ENCODE measurements at regions not wholly inside any gene's neighbourhood (a gene's known extent, or its start where the extent isn't known, plus 50 kb on each side); places are given as distances from the start of the nearest gene placed in this dataset.

DNA sequence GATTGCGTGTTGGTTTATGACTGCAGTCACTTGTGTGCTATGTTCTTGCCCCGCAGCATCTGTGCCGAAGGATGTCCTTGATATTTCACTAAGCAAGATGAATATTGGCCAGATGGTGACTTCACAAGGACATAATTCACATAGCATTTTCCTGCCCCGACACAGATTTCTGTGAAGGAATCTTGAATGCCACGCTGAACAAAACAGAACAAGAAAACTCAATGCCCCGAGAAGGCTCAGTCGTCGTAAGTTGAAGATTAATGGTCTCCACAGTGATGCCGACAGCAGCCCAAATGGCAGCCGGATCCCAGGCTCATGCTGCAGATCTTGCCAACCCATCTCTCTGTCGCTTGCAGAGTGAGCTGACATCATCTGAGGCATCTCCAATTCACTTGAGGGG lies 145.9 kb downstream of the CPEB2 start:
- H2AFZ ChIP-seq (ENCODE audit: insufficient read depth, low read depth, low read length, poor library complexity, severe bottlenecking), result no peak overlapping the region
- no peak for TF ChIP-seq CTCF (IDR thresholded peaks at IDR 0.05)
- no peak overlapping the region for H3K9ac ChIP-seq (ENCODE audit: insufficient read depth, low read length, poor library complexity, severe bottlenecking)
- H3K79me2 ChIP-seq (ENCODE audit: insufficient read depth, low read length), result no peaks in the 10 kb centered on the region
- DNase-seq, result no peak
- H3K4me2 ChIP-seq (replicated peaks; ENCODE audit: extremely low read depth, low read length, poor library complexity, severe bottlenecking), result no peak overlapping the region
- H3K36me3 ChIP-seq (replicated peaks in 1 of 2; ENCODE audit: control insufficient read depth in 1 of 2, insufficient read depth in 2 of 2, low read length in 2 of 2), result no peaks in the 10 kb centered on the region
- Mint-ChIP-seq H3K4me3 (no peak overlapping the region), H3K27me3 (ENCODE audit: low read depth in 3 of 3) (peaks cover 0 to 3% (median 1%) of the 10 kb centered on the region in 3 donors), H3K36me3 (no peaks in the 10 kb centered on the region), H3K4me1 (peaks cover 8% of the 10 kb centered on the region), H3K27ac (no peak overlapping the region), H3K9me3 (no peaks in the 10 kb centered on the region)
- 97% methylated on average over 9 of the region's 11 CpGs for WGBS (ENCODE audit: insufficient coverage)
- H3K27me3 ChIP-seq (ENCODE audit: control insufficient read depth in 2 of 2, insufficient read depth in 2 of 2, low read length in 2 of 2), result no peaks in the 10 kb centered on the region
- intact Hi-C loops (cut with micrococcal nuclease), result no loop called here
- peaks cover 7 to 10% of the 10 kb centered on the region in 2 donors for H3K4me1 ChIP-seq (ENCODE audit: control insufficient read depth in 1 of 2, insufficient read depth in 2 of 2, low read length in 2 of 2)
- no peak overlapping the region for H3K4me3 ChIP-seq (replicated peaks in 1 of 3; ENCODE audit: low read depth in 2 of 3, low read length in 3 of 3)
- no peaks in the 10 kb centered on the region for H3K9me3 ChIP-seq (replicated peaks in 1 of 2; ENCODE audit: control insufficient read depth in 1 of 2, insufficient read depth in 1 of 2, low read length in 2 of 2)
- no peak overlapping the region for H3K27ac ChIP-seq (ENCODE audit: low read depth in 1 of 2, low read length in 2 of 2)
- H4K20me1 ChIP-seq (ENCODE audit: insufficient read depth, low read length), result no peaks in the 10 kb centered on the region

- H3K27me3 Mint-ChIP-seq (ENCODE audit: low read depth in 3 of 3), result peaks cover 0 to 3% (median 1%) of the 10 kb centered on the region in 3 donors
- no peaks in the 10 kb centered on the region for H3K27me3 ChIP-seq (ENCODE audit: control insufficient read depth in 2 of 2, insufficient read depth in 2 of 2, low read length in 2 of 2)
- H3K36me3 ChIP-seq (replicated peaks in 1 of 2; ENCODE audit: control insufficient read depth in 1 of 2, insufficient read depth in 2 of 2, low read length in 2 of 2), result no peaks in the 10 kb centered on the region
- TF ChIP-seq CTCF (IDR thresholded peaks at IDR 0.05), result no peak
- intact Hi-C loops (cut with micrococcal nuclease), result no loop called here
- H3K27ac Mint-ChIP-seq, result peak overlapping the region in 1 of 7 donors; percentile 51
- H3K36me3 Mint-ChIP-seq, result no peaks in the 10 kb centered on the region
- no peaks in the 10 kb centered on the region for H4K20me1 ChIP-seq (ENCODE audit: insufficient read depth, low read length)
- 94% methylated on average over 6 of the region's 7 CpGs for WGBS (ENCODE audit: insufficient coverage)
- H3K4me1 Mint-ChIP-seq, result peaks cover 8% of the 10 kb centered on the region
- H3K27ac ChIP-seq (ENCODE audit: low read depth in 1 of 2, low read length in 2 of 2), result no peak overlapping the region
- no peaks in the 10 kb centered on the region for H3K9me3 ChIP-seq (replicated peaks in 1 of 2; ENCODE audit: control insufficient read depth in 1 of 2, insufficient read depth in 1 of 2, low read length in 2 of 2)
- DNase-seq, result no peak
- H3K9me3 Mint-ChIP-seq, result no peaks in the 10 kb centered on the region
- no peak overlapping the region for H3K4me3 ChIP-seq (replicated peaks in 1 of 3; ENCODE audit: low read depth in 2 of 3, low read length in 3 of 3)
- no peak overlapping the region for H3K4me3 Mint-ChIP-seq
- H3K79me2 ChIP-seq (ENCODE audit: insufficient read depth, low read length), result no peaks in the 10 kb centered on the region
- no peak overlapping the region for H2AFZ ChIP-seq (ENCODE audit: insufficient read depth, low read depth, low read length, poor library complexity, severe bottlenecking)
- no peak overlapping the region for H3K4me2 ChIP-seq (replicated peaks; ENCODE audit: extremely low read depth, low read length, poor library complexity, severe bottlenecking)
- peaks cover 7 to 10% of the 10 kb centered on the region in 2 donors for H3K4me1 ChIP-seq (ENCODE audit: control insufficient read depth in 1 of 2, insufficient read depth in 2 of 2, low read length in 2 of 2)
- H3K9ac ChIP-seq (ENCODE audit: insufficient read depth, low read length, poor library complexity, severe bottlenecking), result no peak overlapping the region
Observed at GRCh38 chr4:15148691-15149090, 146.4 kb downstream of the CPEB2 start.

All from CD14-positive monocyte (primary cell).